H9 (cell line): ENCODE measurements at regions not wholly inside any gene's neighbourhood (a gene's known extent, or its start where the extent isn't known, plus 50 kb on each side); places are given as distances from the start of the nearest gene placed in this dataset.

Experiments
- DNase-seq: peaks from one replicate; pipeline ENCODE4 v3.0.0-alpha.2; 2017
- H2AFZ ChIP-seq: one replicate; pipeline ENCODE4 v1.6.1; 2013; ENCODE audit warnings: mild to moderate bottlenecking, low read length, control low read depth, moderate library complexity
- H2AK5ac ChIP-seq: 2 replicates; pipeline ENCODE4 v1.6.1; 2013; ENCODE audit warnings: low read length, control low read depth, mixed read lengths; ENCODE audit not compliant: insufficient read length
- H2BK120ac ChIP-seq: one replicate; pipeline ENCODE4 v1.6.1; 2013; ENCODE audit warnings: low read depth, mild to moderate bottlenecking, low read length, control low read depth, inconsistent platforms; ENCODE audit not compliant: poor library complexity, severe bottlenecking
- H2BK12ac ChIP-seq: 2 replicates; pipeline ENCODE4 v1.6.1; 2013; ENCODE audit warnings: low read length, control low read depth, mixed read lengths, low read depth; ENCODE audit not compliant: insufficient read length
- H2BK15ac ChIP-seq: 2 replicates; pipeline ENCODE4 v1.6.1; 2013; ENCODE audit warnings: low read depth, low read length, control low read depth
- H2BK20ac ChIP-seq: one replicate; pipeline ENCODE4 v1.6.1; 2013; ENCODE audit warnings: low read depth, mild to moderate bottlenecking, low read length, control low read depth, inconsistent platforms; ENCODE audit not compliant: poor library complexity, severe bottlenecking
- H2BK5ac ChIP-seq: 2 replicates; pipeline ENCODE4 v1.6.1; 2013; ENCODE audit warnings: low read length, control low read depth, mixed read lengths; ENCODE audit not compliant: insufficient read length
- H3K14ac ChIP-seq: 2 replicates; pipeline ENCODE4 v1.6.1; 2013; ENCODE audit warnings: low read length, control low read depth; ENCODE audit not compliant: insufficient read depth
- H3K18ac ChIP-seq: 2 replicates; pipeline ENCODE4 v1.6.1; 2013; ENCODE audit warnings: low read depth, mild to moderate bottlenecking, mixed read lengths, low read length, control low read depth; ENCODE audit not compliant: insufficient read length
- H3K23ac ChIP-seq: 2 replicates; pipeline ENCODE4 v1.6.1; 2013; ENCODE audit warnings: low read length, control low read depth, mixed read lengths, low read depth; ENCODE audit not compliant: insufficient read length
- H3K23me2 ChIP-seq: 2 replicates; pipeline ENCODE4 v1.6.1; 2013; ENCODE audit warnings: low read depth, mild to moderate bottlenecking, mixed read lengths, low read length, control low read depth; ENCODE audit not compliant: insufficient read length, poor library complexity, severe bottlenecking
- H3K27ac ChIP-seq: 2 replicates; pipeline ENCODE4 v1.5.1; 2013; ENCODE audit warnings: low read length, control low read depth, mixed read lengths, low read depth; ENCODE audit not compliant: insufficient read length
- H3K27me3 ChIP-seq: 2 replicates; pipeline ENCODE4 v1.6.1; 2013; ENCODE audit warnings: low read length, control low read depth, inconsistent platforms; ENCODE audit not compliant: insufficient read depth
- H3K4ac ChIP-seq: 2 replicates; pipeline ENCODE4 v1.6.1; 2013; ENCODE audit warnings: low read depth, mild to moderate bottlenecking, control low read depth, inconsistent platforms, low read length, moderate library complexity
- H3K4me1 ChIP-seq: 2 replicates; pipeline ENCODE4 v1.6.1; 2013; ENCODE audit warnings: low read length, control low read depth, inconsistent platforms; ENCODE audit not compliant: insufficient read depth
- H3K4me2 ChIP-seq: 2 replicates; pipeline ENCODE4 v1.6.1; 2013; ENCODE audit warnings: low read length, control low read depth, mixed read lengths; ENCODE audit not compliant: insufficient read length, insufficient read depth
- H3K56ac ChIP-seq: 2 replicates; pipeline ENCODE4 v1.6.1; 2013; ENCODE audit warnings: low read depth, mild to moderate bottlenecking, mixed read lengths, low read length, control low read depth; ENCODE audit not compliant: insufficient read length
- H3K79me1 ChIP-seq: 2 replicates; pipeline ENCODE4 v1.6.1; 2013; ENCODE audit warnings: low read depth, mild to moderate bottlenecking, moderate library complexity, low read length, control low read depth, inconsistent platforms; ENCODE audit not compliant: insufficient read depth, poor library complexity, severe bottlenecking
- H3K79me2 ChIP-seq: 2 replicates; pipeline ENCODE4 v1.6.1; 2013; ENCODE audit warnings: low read length, control low read depth, inconsistent platforms; ENCODE audit not compliant: insufficient read depth
- H3K9ac ChIP-seq: 2 replicates; pipeline ENCODE4 v1.6.1; 2013; ENCODE audit warnings: low read length, control low read depth, mixed read lengths; ENCODE audit not compliant: insufficient read length; ENCODE audit errors: extremely low read depth
- H3K9me3 ChIP-seq: one replicate; pipeline ENCODE4 v1.6.1; 2013; ENCODE audit warnings: low read depth, low read length, inconsistent platforms; ENCODE audit not compliant: control insufficient read depth
- H3T11ph ChIP-seq: one replicate; pipeline ENCODE4 v1.6.1; 2013; ENCODE audit warnings: mild to moderate bottlenecking, low read length, control low read depth, inconsistent platforms
- H4K20me1 ChIP-seq: one replicate; pipeline ENCODE4 v1.6.1; 2013; ENCODE audit not compliant: control insufficient read depth, insufficient read length, insufficient read depth
- H4K5ac ChIP-seq: 2 replicates; pipeline ENCODE4 v1.6.1; 2013; ENCODE audit warnings: low read depth, mild to moderate bottlenecking, mixed read lengths, low read length, control low read depth; ENCODE audit not compliant: insufficient read length
- H4K8ac ChIP-seq: replicated peaks from 2 replicates; pipeline ENCODE4 v1.6.1; 2013; ENCODE audit warnings: low read length, control low read depth, mixed read lengths, low read depth; ENCODE audit not compliant: insufficient read length
- H4K91ac ChIP-seq: 2 replicates; pipeline ENCODE4 v1.6.1; 2013; ENCODE audit warnings: low read depth, mild to moderate bottlenecking, moderate library complexity, mixed read lengths, low read length, control low read depth; ENCODE audit not compliant: insufficient read length
- H3K27ac Mint-ChIP-seq, 3 experiments: 2 replicates in 2 of 3; 3 replicates in 1 of 3; pipeline ENCODE4 v1.8.0; 2020 to 2021; ENCODE audit warnings: mixed read lengths in 3 of 3, mild to moderate bottlenecking in 1 of 3, moderate library complexity in 1 of 3
- H3K27me3 Mint-ChIP-seq: 2 replicates; pipeline ENCODE4 v1.8.0; 2021; ENCODE audit warnings: low read depth, mild to moderate bottlenecking, moderate library complexity, mixed read lengths
- H3K36me3 Mint-ChIP-seq, 3 experiments: 2 replicates in 2 of 3; 3 replicates in 1 of 3; pipeline ENCODE4 v1.8.0; 2020 to 2021; ENCODE audit warnings: low read depth in 3 of 3, mixed read lengths in 3 of 3; ENCODE audit not compliant: insufficient read depth in 1 of 3
- H3K4me1 Mint-ChIP-seq, 2 experiments: 2 replicates each; pipeline ENCODE4 v1.8.0; 2020; ENCODE audit warnings: mixed read lengths in 2 of 2
- H3K4me3 Mint-ChIP-seq, 2 experiments: 2 replicates in 1 of 2; 3 replicates in 1 of 2; pipeline ENCODE4 v1.8.0; 2020 to 2021; ENCODE audit warnings: mild to moderate bottlenecking in 2 of 2, mixed read lengths in 2 of 2, moderate library complexity in 1 of 2
- H3K9me3 Mint-ChIP-seq, 2 experiments: 2 replicates in 1 of 2; 3 replicates in 1 of 2; pipeline ENCODE4 v1.8.0; 2020; ENCODE audit warnings: mild to moderate bottlenecking in 2 of 2, mixed read lengths in 2 of 2, moderate library complexity in 1 of 2
- CTCF ChIP-seq: fragments of 200-600 bp; sonication (generic); conservative IDR thresholded peaks from 3 replicates; pipeline ENCODE4 v1.8.0; 2021; ENCODE audit warnings: antibody characterized with exemption, mild to moderate bottlenecking

GRCh38 chr10:61018146-61018545 is 74.2 kb upstream of the RHOBTB1 start:
- Histone ChIP-seq H4K5ac (no peak overlapping the region), H2BK5ac (no peak overlapping the region), H2BK12ac (no peak overlapping the region), H2BK15ac (no peak overlapping the region), H3K4me1 (no peaks in the 10 kb centered on the region), H3K23ac (no peak overlapping the region), H4K20me1 (no peaks in the 10 kb centered on the region), H3K27ac (no peak overlapping the region), H2AK5ac (no peak overlapping the region), H3T11ph (no peak overlapping the region), H3K23me2 (no peaks in the 10 kb centered on the region), H2AFZ (no peak overlapping the region), H3K56ac (no peak overlapping the region), H2BK20ac (no peak overlapping the region), H3K27me3 (no peaks in the 10 kb centered on the region), H4K91ac (no peak overlapping the region), H3K9ac (no peak overlapping the region), H2BK120ac (no peak overlapping the region), H4K8ac (no peak overlapping the region), H3K18ac (no peak overlapping the region), H3K14ac (no peak overlapping the region), H3K4me2 (no peak overlapping the region), H3K9me3 (no peaks in the 10 kb centered on the region), H3K79me1 (no peaks in the 10 kb centered on the region), H3K4ac (no peak overlapping the region), H3K79me2 (no peaks in the 10 kb centered on the region)
- Mint-ChIP-seq H3K27me3 (no peaks in the 10 kb centered on the region), H3K9me3 (no peaks in the 10 kb centered on the region), H3K36me3 (no peaks in the 10 kb centered on the region), H3K27ac (no peak overlapping the region), H3K4me3 (no peak overlapping the region), H3K4me1 (peaks cover under 1 to 4% of the 10 kb centered on the region in 2 experiments; a peak in 3 of 4 replicates)
- DNase-seq: no peak
- no peak for TF ChIP-seq CTCF
